Endothelial cell of umbilical vein (primary cell): ENCODE measurements at regions not wholly inside any gene's neighbourhood (a gene's known extent, or its start where the extent isn't known, plus 50 kb on each side); places are given as distances from the start of the nearest gene placed in this dataset.

Experiments
- BruUV-seq: library from RNA; stranded (reverse); fragments of 400-500 nt; replicated peaks from 2 replicates; lab custom pipeline; 2021; lab: Mats Ljungman, UMichigan
- CTCF ChIA-PET: fragments of 300-600, 350-600 bp; sonication (Branson Sonifier 250); formaldehyde crosslinking; loops from one replicate; lab custom pipeline; 2021; ENCODE audit warnings: antibody characterized with exemption, inconsistent platforms; lab: Charles Lee
- POLR2A ChIA-PET: fragments of 300-600, 350-600 bp; sonication (Branson Sonifier 250); formaldehyde crosslinking; loops from one replicate; lab custom pipeline; 2021; ENCODE audit warnings: antibody characterized with exemption, inconsistent platforms; lab: Charles Lee
- DNase-seq: peaks from one replicate; pipeline ENCODE4 v3.0.0-alpha.2; 2011; ENCODE audit warnings: low read depth, low spot score
- FAIRE-seq: peaks from 2 replicates; lab custom pipeline; 2011; peaks lifted over from hg19 to GRCh38; lab: Jason Lieb, UNC
- H2AFZ ChIP-seq: 2 replicates; pipeline ENCODE4 v1.6.0; 2012; ENCODE audit warnings: low read depth, low read length, control low read depth, inconsistent platforms
- H3K27ac ChIP-seq: 2 replicates; pipeline ENCODE4 v1.5.1; 2011; ENCODE audit warnings: low read depth, mild to moderate bottlenecking, control low read depth, low read length, moderate library complexity; ENCODE audit not compliant: insufficient read depth
- H3K27me3 ChIP-seq, 2 experiments: 2 replicates each; pipeline versions ENCODE4 v1.6.0 to v1.6.1; 2011; ENCODE audit warnings: low read length in 2 of 2, mixed read lengths in 1 of 2; ENCODE audit not compliant: control insufficient read depth in 2 of 2, insufficient read depth in 2 of 2
- H3K36me3 ChIP-seq, 2 experiments: 2 replicates in 1 of 2; 3 replicates in 1 of 2; pipeline ENCODE4 v1.5.1; 2011; ENCODE audit warnings: low read length in 2 of 2, mild to moderate bottlenecking in 1 of 2, moderate library complexity in 1 of 2; ENCODE audit not compliant: control insufficient read depth in 2 of 2, insufficient read depth in 2 of 2; ENCODE audit errors: extremely low read depth in 1 of 2
- H3K4me1 ChIP-seq: 3 replicates; pipeline ENCODE4 v1.5.1; 2011; ENCODE audit warnings: mild to moderate bottlenecking, low read length; ENCODE audit not compliant: control insufficient read depth, insufficient read depth; ENCODE audit errors: extremely low read depth
- H3K4me2 ChIP-seq: 2 replicates; pipeline ENCODE4 v1.6.1; 2011; ENCODE audit warnings: low read length, control low read depth, mixed read lengths; ENCODE audit not compliant: insufficient read depth
- H3K4me3 ChIP-seq, 3 experiments: fragments of 200-600 bp in 1 of 3; sonication (generic), shearing (Covaris generic) in 1 of 3; replicated peaks in 1 of 3; 2 replicates each; pipeline ENCODE4 v1.5.1; 2011 to 2016; ENCODE audit warnings: control low read depth in 3 of 3, low read length in 3 of 3, mild to moderate bottlenecking in 2 of 3, inconsistent platforms in 1 of 3, low read depth in 1 of 3, moderate library complexity in 1 of 3; ENCODE audit not compliant: insufficient read depth in 1 of 3
- H3K79me2 ChIP-seq: 2 replicates; pipeline ENCODE4 v1.6.0; 2012; ENCODE audit warnings: low read length, inconsistent platforms; ENCODE audit not compliant: control insufficient read depth, insufficient read depth
- H3K9ac ChIP-seq: replicated peaks from 2 replicates; pipeline ENCODE3; 2011; ENCODE audit warnings: low read length, control low read depth; ENCODE audit not compliant: insufficient read depth; ENCODE audit errors: extremely low read depth
- H3K9me1 ChIP-seq: replicated peaks from 3 replicates; pipeline ENCODE4 v1.6.0; 2011; ENCODE audit warnings: mild to moderate bottlenecking, low read length; ENCODE audit not compliant: control insufficient read depth, insufficient read depth; ENCODE audit errors: extremely low read depth
- H3K9me3 ChIP-seq: replicated peaks from 2 replicates; pipeline ENCODE4 v1.5.1; 2012; ENCODE audit warnings: low read length, inconsistent platforms; ENCODE audit not compliant: control insufficient read depth, insufficient read depth
- H4K20me1 ChIP-seq: replicated peaks from 2 replicates; pipeline ENCODE3; 2011; ENCODE audit warnings: mild to moderate bottlenecking, low read length; ENCODE audit not compliant: control insufficient read depth, insufficient read depth; ENCODE audit errors: extremely low read depth
- EZH2 ChIP-seq: IDR thresholded peaks from 2 replicates; pipeline ENCODE4 v1.6.1; 2012; ENCODE audit warnings: borderline replicate concordance, low read depth, mild to moderate bottlenecking, moderate library complexity, low read length, inconsistent platforms; ENCODE audit not compliant: severe bottlenecking
- FOS ChIP-seq: IDR thresholded peaks from 2 replicates; pipeline ENCODE4 v1.6.1; 2011; ENCODE audit warnings: mild to moderate bottlenecking, low read length, moderate library complexity, borderline replicate concordance; ENCODE audit not compliant: insufficient read depth
- GATA2 ChIP-seq: IDR thresholded peaks from 2 replicates; pipeline ENCODE4 v1.7.0; 2011; ENCODE audit warnings: low read depth, mild to moderate bottlenecking, moderate library complexity, mixed read lengths, low read length; ENCODE audit not compliant: insufficient read length, insufficient read depth
- JUN ChIP-seq: IDR thresholded peaks from 2 replicates; pipeline ENCODE4 v1.6.1; 2011; ENCODE audit warnings: borderline replicate concordance, low read depth; ENCODE audit not compliant: insufficient read length, insufficient read depth
- MYC ChIP-seq: IDR thresholded peaks from one replicate; pipeline ENCODE4 v1.6.1; 2011; ENCODE audit warnings: mild to moderate bottlenecking, low read depth, low read length
- POLR2A ChIP-seq: IDR thresholded peaks from 2 replicates; pipeline ENCODE4 v1.6.1; 2012; ENCODE audit warnings: low read depth, mild to moderate bottlenecking, control low read depth, low read length
- POLR2AphosphoS5 ChIP-seq: IDR thresholded peaks from 2 replicates; pipeline ENCODE4 v1.6.1; 2012; ENCODE audit warnings: low read depth, mild to moderate bottlenecking, control low read depth, low read length, moderate library complexity; ENCODE audit not compliant: insufficient read depth
- dilution Hi-C: fragments of 300-500 bp; cut with MboI; formaldehyde crosslinking; loops from one replicate; pipeline ENCODE4 v1.15.0; 2019; ENCODE audit warnings: low sequenced_read_pairs; ENCODE audit not compliant: extremely low pct_ligation_motif_present
- intact Hi-C: fragments of 100-400 bp; cut with micrococcal nuclease; formaldehyde crosslinking; loops from one replicate; pipeline ENCODE4 v1.10.0; 2022
- TF ChIP-seq, protein P1 (sequence below), 2 donors: IDR thresholded peaks; 1 replicate in 1 of 2; 2 replicates in 1 of 2; pipeline ENCODE4 v1.5.1; 2011; ENCODE audit warnings: low read length in 2 of 2, mild to moderate bottlenecking in 2 of 2, moderate library complexity in 2 of 2, control low read depth in 1 of 2, inconsistent platforms in 1 of 2, low read depth in 1 of 2; ENCODE audit not compliant: insufficient read depth in 1 of 2; ENCODE audit errors: extremely low read depth in 1 of 2
- TF ChIP-seq, protein P2 (sequence below): IDR thresholded peaks from 2 replicates; pipeline ENCODE4 v1.6.1; 2011; ENCODE audit not compliant: insufficient read depth, insufficient read length

- FAIRE-seq, result no peak
- no peaks in the 10 kb centered on the region for H3K27me3 ChIP-seq
- no peak overlapping the region for H3K9ac ChIP-seq
- no peaks in the 10 kb centered on the region for H3K4me1 ChIP-seq
- no peaks in the 10 kb centered on the region for H3K9me3 ChIP-seq
- H3K9me1 ChIP-seq, result no peaks in the 10 kb centered on the region
- ChIA-PET POLR2A (no interaction called here), CTCF (no interaction called here)
- intact Hi-C loops, result no loop called here
- no peaks in the 10 kb centered on the region for H3K36me3 ChIP-seq
- no TSS peak for BruUV-seq
- dilution Hi-C loops, result no loop called here
- H3K4me2 ChIP-seq, result no peak overlapping the region
- H4K20me1 ChIP-seq, result no peaks in the 10 kb centered on the region
- no peak for DNase-seq
- H3K27ac ChIP-seq, result no peak overlapping the region
- no peak for TF ChIP-seq GATA2
- TF ChIP-seq MYC, result no peak
- TF ChIP-seq FOS, result no peak
- TF ChIP-seq EZH2, result no peak
- TF ChIP-seq POLR2A, result no peak
- TF ChIP-seq JUN, result no peak
- TF ChIP-seq, protein P1, sequence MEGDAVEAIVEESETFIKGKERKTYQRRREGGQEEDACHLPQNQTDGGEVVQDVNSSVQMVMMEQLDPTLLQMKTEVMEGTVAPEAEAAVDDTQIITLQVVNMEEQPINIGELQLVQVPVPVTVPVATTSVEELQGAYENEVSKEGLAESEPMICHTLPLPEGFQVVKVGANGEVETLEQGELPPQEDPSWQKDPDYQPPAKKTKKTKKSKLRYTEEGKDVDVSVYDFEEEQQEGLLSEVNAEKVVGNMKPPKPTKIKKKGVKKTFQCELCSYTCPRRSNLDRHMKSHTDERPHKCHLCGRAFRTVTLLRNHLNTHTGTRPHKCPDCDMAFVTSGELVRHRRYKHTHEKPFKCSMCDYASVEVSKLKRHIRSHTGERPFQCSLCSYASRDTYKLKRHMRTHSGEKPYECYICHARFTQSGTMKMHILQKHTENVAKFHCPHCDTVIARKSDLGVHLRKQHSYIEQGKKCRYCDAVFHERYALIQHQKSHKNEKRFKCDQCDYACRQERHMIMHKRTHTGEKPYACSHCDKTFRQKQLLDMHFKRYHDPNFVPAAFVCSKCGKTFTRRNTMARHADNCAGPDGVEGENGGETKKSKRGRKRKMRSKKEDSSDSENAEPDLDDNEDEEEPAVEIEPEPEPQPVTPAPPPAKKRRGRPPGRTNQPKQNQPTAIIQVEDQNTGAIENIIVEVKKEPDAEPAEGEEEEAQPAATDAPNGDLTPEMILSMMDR (IDR thresholded peaks at IDR 0.05; ENCODE audit: extremely low read depth in 1 of 2, insufficient read depth in 1 of 2, low read depth in 1 of 2, low read length in 2 of 2), result no peak
- TF ChIP-seq, protein P2, sequence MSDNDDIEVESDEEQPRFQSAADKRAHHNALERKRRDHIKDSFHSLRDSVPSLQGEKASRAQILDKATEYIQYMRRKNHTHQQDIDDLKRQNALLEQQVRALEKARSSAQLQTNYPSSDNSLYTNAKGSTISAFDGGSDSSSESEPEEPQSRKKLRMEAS, result no peak
- TF ChIP-seq POLR2AphosphoS5, result no peak
- H3K79me2 ChIP-seq, result no peaks in the 10 kb centered on the region
- H3K4me3 ChIP-seq, result no peak overlapping the region
- H2AFZ ChIP-seq, result no peak overlapping the region
Observed at GRCh38 chr5:38045446-38045845, 205.6 kb upstream of the GDNF start.
